ENCODE measurements at regions not wholly inside any gene's neighbourhood (a gene's known extent, or its start where the extent isn't known, plus 50 kb on each side); places are given as distances from the start of the nearest gene placed in this dataset.
"Not testable (repeated sequence)": the region's sequence is repeated elsewhere in the genome, so short reads cannot be mapped to it uniquely, and the experiment has no call there.

- Histone ChIP-seq H3K9me3 (replicated peaks; ENCODE audit: control insufficient read depth, low read depth, low read length) (peaks cover 42% of the 10 kb centered on the region), H3K4me3 (ENCODE audit: low read length) (no peak overlapping the region), H3K36me3 (ENCODE audit: control insufficient read depth, insufficient read depth, low read length) (no peaks in the 10 kb centered on the region), H3K27me3 (ENCODE audit: control insufficient read depth, insufficient read depth, low read length) (no peaks in the 10 kb centered on the region), H3K27ac (ENCODE audit: low read length) (no peak overlapping the region), H3K4me1 (ENCODE audit: control insufficient read depth, insufficient read depth, low read length) (no peaks in the 10 kb centered on the region)
- WGBS (ENCODE audit: insufficient coverage) = 83% methylated on average over 8 of the region's 9 CpGs
- no peak for DNase-seq
These were observed 66.6 kb upstream of the ZNF479 start for GRCh38 chr7:57198801-57199200.

DNA sequence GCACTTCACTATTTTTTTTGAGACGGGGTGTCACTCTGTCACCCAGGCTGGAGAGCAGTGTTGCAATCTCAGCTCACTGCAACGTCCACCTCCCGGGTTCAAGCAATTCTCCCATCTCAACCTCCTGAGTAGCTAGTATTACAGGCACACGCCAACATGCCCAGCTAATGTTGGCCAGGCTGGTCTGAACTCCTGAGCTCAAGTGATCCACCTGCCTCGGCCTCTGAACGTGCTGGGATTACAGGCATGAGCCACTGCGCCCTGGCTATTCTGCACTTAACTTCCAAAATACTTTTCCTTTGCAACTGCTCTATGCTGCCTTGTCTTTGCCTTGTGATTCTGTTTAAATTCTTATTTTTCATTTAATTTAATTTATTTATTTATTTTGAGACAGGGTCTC is 67.0 kb upstream of the ZNF479 start:
- H3K4me3 ChIP-seq (ENCODE audit: low read length) = no peak overlapping the region
- WGBS (ENCODE audit: insufficient coverage) = 79% methylated on average over 5 of the region's 7 CpGs
- H3K9me3 ChIP-seq (replicated peaks; ENCODE audit: control insufficient read depth, low read depth, low read length) = peaks cover 46% of the 10 kb centered on the region
- H3K27me3 ChIP-seq (ENCODE audit: control insufficient read depth, insufficient read depth, low read length) = no peaks in the 10 kb centered on the region
- no peaks in the 10 kb centered on the region for H3K4me1 ChIP-seq (ENCODE audit: control insufficient read depth, insufficient read depth, low read length)
- no peak for DNase-seq
- H3K36me3 ChIP-seq (ENCODE audit: control insufficient read depth, insufficient read depth, low read length) = no peaks in the 10 kb centered on the region
- no peak overlapping the region for H3K27ac ChIP-seq (ENCODE audit: low read length)

DNA sequence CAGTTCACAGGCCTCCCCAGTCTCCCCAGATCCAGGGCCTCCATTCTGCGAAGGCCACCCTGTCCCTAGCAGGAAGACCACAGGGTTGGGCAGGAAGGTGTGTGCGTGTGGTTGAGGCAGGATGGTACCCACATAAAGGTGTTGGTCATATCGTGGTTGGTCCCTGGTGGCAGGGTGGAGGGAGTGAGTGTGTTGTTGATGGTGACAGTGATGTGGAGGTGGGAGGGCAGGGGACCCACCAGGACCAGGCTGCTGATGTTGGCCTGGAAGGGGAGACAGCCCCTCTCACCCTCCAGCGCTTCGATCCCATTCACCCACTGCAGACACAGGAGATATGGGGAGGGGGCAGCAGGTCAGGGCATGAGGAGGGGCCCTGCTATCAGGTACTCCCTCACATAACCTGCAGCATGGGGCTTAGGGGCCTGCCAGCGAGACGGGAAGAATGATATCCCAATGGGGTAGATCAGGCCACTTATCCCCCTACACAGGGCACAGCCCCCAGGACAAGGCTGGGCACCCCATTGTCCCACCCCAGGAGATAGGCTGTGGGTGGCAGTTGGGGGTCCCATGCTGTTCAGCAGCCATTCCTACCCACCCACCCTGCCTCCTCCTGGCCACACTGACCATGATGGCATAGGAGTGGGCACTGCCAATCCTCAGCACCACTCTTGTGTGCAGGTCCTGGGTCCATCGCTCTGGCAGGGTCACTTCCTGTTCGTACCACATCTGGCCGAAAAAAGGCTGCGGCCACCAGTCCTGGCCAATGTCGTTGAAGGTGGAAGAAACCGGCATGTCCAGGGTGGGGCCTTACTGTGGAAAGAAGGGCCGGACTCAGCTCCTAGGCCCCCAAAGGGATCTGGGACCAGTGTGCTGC is 69.0 kb upstream of the ZNF479 start:
- WGBS (ENCODE audit: insufficient coverage) = 84% methylated on average over 9 of the region's 14 CpGs
- no peak overlapping the region for H3K4me3 ChIP-seq (ENCODE audit: low read length)
- peaks cover 58% of the 10 kb centered on the region for H3K9me3 ChIP-seq (replicated peaks; ENCODE audit: control insufficient read depth, low read depth, low read length)
- H3K27me3 ChIP-seq (ENCODE audit: control insufficient read depth, insufficient read depth, low read length) = no peaks in the 10 kb centered on the region
- DNase-seq = no peak
- H3K36me3 ChIP-seq (ENCODE audit: control insufficient read depth, insufficient read depth, low read length) = no peaks in the 10 kb centered on the region
- no peak overlapping the region for H3K27ac ChIP-seq (ENCODE audit: low read length)
- no peaks in the 10 kb centered on the region for H3K4me1 ChIP-seq (ENCODE audit: control insufficient read depth, insufficient read depth, low read length)

DNA sequence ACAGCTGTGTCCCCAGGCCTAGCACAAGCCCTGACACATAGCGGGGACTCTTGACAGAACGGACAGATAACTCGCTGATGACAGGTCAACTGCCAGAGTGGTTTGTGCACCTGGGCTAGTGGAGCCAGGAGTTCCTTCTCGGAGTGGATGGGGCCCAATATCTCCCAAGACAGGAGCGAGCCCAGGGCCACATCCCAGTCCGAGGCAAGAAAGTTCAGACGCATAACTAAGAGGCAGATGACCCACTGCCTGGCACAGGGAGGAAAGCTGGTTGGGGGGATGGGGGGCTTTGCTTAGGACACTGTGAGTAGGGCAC is 69.6 kb upstream of the ZNF479 start:
- no peaks in the 10 kb centered on the region for H3K36me3 ChIP-seq (ENCODE audit: control insufficient read depth, insufficient read depth, low read length)
- 82% methylated on average over 5 of the region's 7 CpGs for WGBS (ENCODE audit: insufficient coverage)
- DNase-seq = no peak
- H3K4me1 ChIP-seq (ENCODE audit: control insufficient read depth, insufficient read depth, low read length) = no peaks in the 10 kb centered on the region
- H3K27ac ChIP-seq (ENCODE audit: low read length) = no peak overlapping the region
- H3K27me3 ChIP-seq (ENCODE audit: control insufficient read depth, insufficient read depth, low read length) = no peaks in the 10 kb centered on the region
- H3K4me3 ChIP-seq (ENCODE audit: low read length) = no peak overlapping the region
- H3K9me3 ChIP-seq (replicated peaks; ENCODE audit: control insufficient read depth, low read depth, low read length) = peaks cover 59% of the 10 kb centered on the region

- H3K27ac ChIP-seq (ENCODE audit: low read length) = no peak overlapping the region
- no peak for DNase-seq
- peaks cover 59% of the 10 kb centered on the region for H3K9me3 ChIP-seq (replicated peaks; ENCODE audit: control insufficient read depth, low read depth, low read length)
- H3K36me3 ChIP-seq (ENCODE audit: control insufficient read depth, insufficient read depth, low read length) = no peaks in the 10 kb centered on the region
- H3K4me3 ChIP-seq (ENCODE audit: low read length) = no peak overlapping the region
- WGBS (ENCODE audit: insufficient coverage) = 80% methylated on average over 5 of the region's 9 CpGs
- H3K27me3 ChIP-seq (ENCODE audit: control insufficient read depth, insufficient read depth, low read length) = no peaks in the 10 kb centered on the region
- no peaks in the 10 kb centered on the region for H3K4me1 ChIP-seq (ENCODE audit: control insufficient read depth, insufficient read depth, low read length)
These were observed 70.0 kb upstream of the ZNF479 start for GRCh38 chr7:57202274-57202673.

DNA sequence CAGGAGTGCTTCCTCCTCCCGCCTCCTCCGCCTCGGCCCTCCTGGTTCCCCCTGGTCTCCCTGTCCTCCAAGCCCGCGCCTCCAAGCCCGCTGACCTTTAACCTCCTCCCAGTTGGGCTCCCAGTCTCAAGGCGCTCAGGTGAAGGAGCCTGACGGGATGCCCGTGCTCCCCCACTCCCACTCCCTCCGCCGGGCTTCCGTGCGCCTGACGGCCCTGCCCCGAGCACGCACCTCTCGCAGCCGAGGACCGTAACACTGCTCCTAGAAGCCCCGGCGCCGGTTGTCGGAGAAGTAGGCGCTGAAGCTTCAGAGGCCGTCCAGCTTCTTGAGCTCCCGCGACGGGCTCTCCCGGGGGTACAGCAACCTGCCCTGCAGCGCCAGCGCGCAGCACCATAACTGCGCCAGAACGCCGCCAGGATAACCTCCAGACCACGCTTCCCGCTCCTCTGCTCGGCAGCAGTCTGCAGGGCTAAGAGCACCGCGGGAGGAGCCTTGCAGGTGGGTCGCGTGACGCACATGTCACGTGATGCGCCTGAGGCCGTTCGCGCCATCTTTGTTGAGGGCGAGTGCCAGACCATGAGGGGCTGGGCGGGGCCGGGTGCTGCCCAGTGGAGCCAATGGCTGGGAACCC is 71.0 kb upstream of the ZNF479 start:
- Histone ChIP-seq H3K36me3 (ENCODE audit: control insufficient read depth, insufficient read depth, low read length) (no peaks in the 10 kb centered on the region), H3K9me3 (replicated peaks; ENCODE audit: control insufficient read depth, low read depth, low read length) (peaks cover 65% of the 10 kb centered on the region), H3K27me3 (ENCODE audit: control insufficient read depth, insufficient read depth, low read length) (no peaks in the 10 kb centered on the region), H3K27ac (ENCODE audit: low read length) (no peak overlapping the region), H3K4me3 (ENCODE audit: low read length) (no peak overlapping the region), H3K4me1 (ENCODE audit: control insufficient read depth, insufficient read depth, low read length) (no peaks in the 10 kb centered on the region)
- WGBS (ENCODE audit: insufficient coverage) = 52% methylated on average over 45 of the region's 51 CpGs
- DNase-seq = no peak

DNA sequence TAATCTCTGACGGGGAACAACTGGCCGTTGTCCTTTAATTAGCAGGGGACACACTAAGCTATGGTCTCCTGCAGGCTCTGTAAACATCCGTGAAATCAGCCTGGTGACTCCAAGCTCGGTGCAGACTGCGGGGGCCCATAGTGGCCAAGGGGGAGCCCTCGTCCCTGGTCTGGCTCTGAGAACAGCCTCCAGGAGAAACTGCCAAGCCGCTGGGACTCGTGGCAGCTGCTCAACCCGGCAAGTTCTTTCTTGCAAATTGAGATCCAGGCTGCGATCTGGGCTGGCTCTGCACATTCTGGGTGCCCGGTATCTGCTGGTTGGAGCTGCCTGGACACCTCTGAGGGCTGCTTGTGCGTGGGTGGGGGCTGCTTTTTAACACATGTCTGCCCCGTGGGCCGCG is 71.6 kb upstream of the ZNF479 start:
- WGBS (ENCODE audit: insufficient coverage) = 61% methylated on average over 15 of the region's 15 CpGs
- H3K4me1 ChIP-seq (ENCODE audit: control insufficient read depth, insufficient read depth, low read length); DNase-seq; H3K27me3 ChIP-seq (ENCODE audit: control insufficient read depth, insufficient read depth, low read length); H3K4me3 ChIP-seq (ENCODE audit: low read length); H3K36me3 ChIP-seq (ENCODE audit: control insufficient read depth, insufficient read depth, low read length); H3K27ac ChIP-seq (ENCODE audit: low read length): not testable (repeated sequence)
- H3K9me3 ChIP-seq (replicated peaks; ENCODE audit: control insufficient read depth, low read depth, low read length) = peaks cover 65% of the 10 kb centered on the region

GRCh38 chr7:57204411-57204811 is 72.2 kb upstream of the ZNF479 start:
- Histone ChIP-seq H3K9me3 (replicated peaks; ENCODE audit: control insufficient read depth, low read depth, low read length) (peaks cover 64% of the 10 kb centered on the region), H3K27me3 (ENCODE audit: control insufficient read depth, insufficient read depth, low read length) (no peaks in the 10 kb centered on the region), H3K4me3 (ENCODE audit: low read length) (no peak overlapping the region), H3K4me1 (ENCODE audit: control insufficient read depth, insufficient read depth, low read length) (no peaks in the 10 kb centered on the region), H3K27ac (ENCODE audit: low read length) (no peak overlapping the region), H3K36me3 (ENCODE audit: control insufficient read depth, insufficient read depth, low read length) (no peaks in the 10 kb centered on the region)
- DNase-seq = no peak
- 93% methylated on average over 10 of the region's 10 CpGs for WGBS (ENCODE audit: insufficient coverage)

DNA sequence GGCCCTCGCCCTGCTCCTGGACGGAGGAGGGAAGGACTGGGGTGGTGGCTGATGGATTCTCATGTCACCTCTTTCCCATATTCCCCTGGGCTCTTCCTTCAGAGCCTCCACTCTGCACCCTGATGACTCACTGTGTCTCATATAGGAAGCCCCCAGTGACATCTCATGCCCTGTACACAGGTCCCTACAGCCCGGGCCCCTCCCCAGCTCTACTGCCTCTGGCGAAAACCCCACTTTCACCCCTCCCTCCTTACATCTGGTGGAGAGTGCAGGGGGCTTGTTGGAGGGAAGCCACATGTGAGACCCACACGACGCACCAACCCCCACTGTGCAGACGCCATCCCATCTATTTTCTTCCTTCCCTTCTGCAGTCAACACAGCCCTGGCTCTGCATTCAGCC is 72.8 kb upstream of the ZNF479 start:
- peaks cover 64% of the 10 kb centered on the region for H3K9me3 ChIP-seq (replicated peaks; ENCODE audit: control insufficient read depth, low read depth, low read length)

DNA sequence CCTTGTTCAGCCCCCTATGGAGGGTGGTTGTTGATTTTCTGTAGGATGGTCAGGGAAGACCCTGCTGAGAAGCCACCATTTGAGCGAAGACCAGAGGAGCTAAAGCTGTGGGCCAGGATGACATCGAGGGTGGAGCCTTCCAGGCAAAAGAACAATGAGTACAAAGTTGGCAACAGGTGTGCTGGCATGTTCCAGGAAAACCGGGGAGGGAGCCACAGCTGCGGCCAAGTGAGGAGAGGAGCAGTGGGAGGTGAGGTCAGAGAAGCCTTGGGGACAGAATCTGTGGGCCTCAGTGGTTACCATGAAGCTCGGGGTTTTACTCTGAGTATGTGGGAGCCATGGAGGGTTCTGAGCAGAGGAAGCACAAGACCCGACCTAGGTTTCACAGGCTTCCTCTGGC is 75.6 kb upstream of the ZNF479 start:
- H3K4me3 ChIP-seq (ENCODE audit: low read length) = no peak overlapping the region
- H3K27ac ChIP-seq (ENCODE audit: low read length) = no peak overlapping the region
- H3K9me3 ChIP-seq (replicated peaks; ENCODE audit: control insufficient read depth, low read depth, low read length) = peaks cover 62% of the 10 kb centered on the region
- H3K36me3 ChIP-seq (ENCODE audit: control insufficient read depth, insufficient read depth, low read length) = no peaks in the 10 kb centered on the region
- H3K27me3 ChIP-seq (ENCODE audit: control insufficient read depth, insufficient read depth, low read length) = no peaks in the 10 kb centered on the region
- WGBS (ENCODE audit: insufficient coverage) = 68% methylated on average over 6 of the region's 6 CpGs
- no peaks in the 10 kb centered on the region for H3K4me1 ChIP-seq (ENCODE audit: control insufficient read depth, insufficient read depth, low read length)
- DNase-seq = no peak

More for the DNA sequence above, 72.8 kb upstream of the ZNF479 start:
- Histone ChIP-seq H3K36me3 (ENCODE audit: control insufficient read depth, insufficient read depth, low read length) (no peaks in the 10 kb centered on the region), H3K4me1 (ENCODE audit: control insufficient read depth, insufficient read depth, low read length) (no peaks in the 10 kb centered on the region), H3K27me3 (ENCODE audit: control insufficient read depth, insufficient read depth, low read length) (no peaks in the 10 kb centered on the region), H3K4me3 (ENCODE audit: low read length) (no peak overlapping the region), H3K27ac (ENCODE audit: low read length) (no peak overlapping the region)
- WGBS (ENCODE audit: insufficient coverage) = no CpG with 5 or more reads among the region's 7 CpGs
- DNase-seq = no peak

Measured in muscle of leg (tissue), 3 donors.